ENCODE measurements at regions not wholly inside any gene's neighbourhood (a gene's known extent, or its start where the extent isn't known, plus 50 kb on each side); places are given as distances from the start of the nearest gene placed in this dataset.

- Mint-ChIP-seq H3K4me3 (no peak overlapping the region), H3K27me3 (ENCODE audit: insufficient read depth, low read depth) (peaks cover 2% of the 10 kb centered on the region), H3K9me3 (no peaks in the 10 kb centered on the region), H3K27ac (no peak overlapping the region), H3K4me1 (no peaks in the 10 kb centered on the region), H3K36me3 (no peaks in the 10 kb centered on the region)
- Histone ChIP-seq H3K4me3 (no peak overlapping the region), H3K79me2 (ENCODE audit: low read depth) (no peaks in the 10 kb centered on the region), H3K4me2 (no peak overlapping the region), H3F3A (ENCODE audit: low read depth) (no peaks in the 10 kb centered on the region), H3K9me3 (ENCODE audit: low read depth) (no peaks in the 10 kb centered on the region), H3K27me3 (no peaks in the 10 kb centered on the region), H3K27ac (no peak overlapping the region), H3K4me1 (peaks cover 4% of the 10 kb centered on the region), H3K36me3 (no peaks in the 10 kb centered on the region), H2AFZ (replicated peaks) (peak overlapping the region; percentile 47), H3K9ac (no peak overlapping the region), H4K20me1 (ENCODE audit: low read depth) (no peaks in the 10 kb centered on the region)
- no peak for TF ChIP-seq EZH2 (IDR thresholded peaks at IDR 0.05)
- TF ChIP-seq EZH2phosphoT487 (IDR thresholded peaks at IDR 0.05): no peak
- TF ChIP-seq CTCF (IDR thresholded peaks at IDR 0.05): no peak
- DNase-seq (ENCODE audit: low spot score): no peak
These were observed 333.5 kb downstream of the PCDH18 start for GRCh38 chr4:137198791-137199190.

- Histone ChIP-seq H3K4me3 (no peak overlapping the region), H3K9me3 (ENCODE audit: low read depth) (no peaks in the 10 kb centered on the region), H3K79me2 (ENCODE audit: low read depth) (no peaks in the 10 kb centered on the region), H3K4me2 (no peak overlapping the region), H3K36me3 (no peaks in the 10 kb centered on the region), H2AFZ (replicated peaks) (no peak overlapping the region), H3K9ac (no peak overlapping the region), H4K20me1 (ENCODE audit: low read depth) (no peaks in the 10 kb centered on the region), H3F3A (ENCODE audit: low read depth) (no peaks in the 10 kb centered on the region), H3K4me1 (no peaks in the 10 kb centered on the region), H3K27ac (no peak overlapping the region), H3K27me3 (no peaks in the 10 kb centered on the region)
- no peaks in the 10 kb centered on the region for H3K36me3 Mint-ChIP-seq
- no peak overlapping the region for H3K27ac Mint-ChIP-seq
- H3K4me3 Mint-ChIP-seq: no peak overlapping the region
- no peak for TF ChIP-seq EZH2 (IDR thresholded peaks at IDR 0.05)
- TF ChIP-seq EZH2phosphoT487 (IDR thresholded peaks at IDR 0.05): no peak
- no peak for TF ChIP-seq CTCF (IDR thresholded peaks at IDR 0.05)
- peaks cover 2% of the 10 kb centered on the region for H3K9me3 Mint-ChIP-seq
- DNase-seq (ENCODE audit: low spot score): no peak
- H3K4me1 Mint-ChIP-seq: no peaks in the 10 kb centered on the region
- peaks cover 4% of the 10 kb centered on the region for H3K27me3 Mint-ChIP-seq (ENCODE audit: insufficient read depth, low read depth)
These were observed 337.6 kb downstream of the PCDH18 start for GRCh38 chr4:137194670-137195069.

- Mint-ChIP-seq H3K4me1 (no peaks in the 10 kb centered on the region), H3K27ac (no peak overlapping the region), H3K9me3 (peaks cover 2% of the 10 kb centered on the region), H3K4me3 (no peak overlapping the region), H3K27me3 (ENCODE audit: insufficient read depth, low read depth) (peaks cover 4% of the 10 kb centered on the region), H3K36me3 (no peaks in the 10 kb centered on the region)
- Histone ChIP-seq H2AFZ (replicated peaks) (no peak overlapping the region), H3K9ac (no peak overlapping the region), H3K9me3 (ENCODE audit: low read depth) (no peaks in the 10 kb centered on the region), H3K4me3 (no peak overlapping the region), H3K27ac (no peak overlapping the region), H4K20me1 (ENCODE audit: low read depth) (no peaks in the 10 kb centered on the region), H3K4me2 (no peak overlapping the region), H3K79me2 (ENCODE audit: low read depth) (no peaks in the 10 kb centered on the region), H3K27me3 (no peaks in the 10 kb centered on the region), H3F3A (ENCODE audit: low read depth) (no peaks in the 10 kb centered on the region), H3K36me3 (no peaks in the 10 kb centered on the region), H3K4me1 (no peaks in the 10 kb centered on the region)
- TF ChIP-seq CTCF (IDR thresholded peaks at IDR 0.05): no peak
- TF ChIP-seq EZH2phosphoT487 (IDR thresholded peaks at IDR 0.05): no peak
- TF ChIP-seq EZH2 (IDR thresholded peaks at IDR 0.05): no peak
- DNase-seq (ENCODE audit: low spot score): no peak
These were observed 338.7 kb downstream of the PCDH18 start for GRCh38 chr4:137193564-137193963.
